ENCODE measurements at regions not wholly inside any gene's neighbourhood (a gene's known extent, or its start where the extent isn't known, plus 50 kb on each side); places are given as distances from the start of the nearest gene placed in this dataset.

DNA sequence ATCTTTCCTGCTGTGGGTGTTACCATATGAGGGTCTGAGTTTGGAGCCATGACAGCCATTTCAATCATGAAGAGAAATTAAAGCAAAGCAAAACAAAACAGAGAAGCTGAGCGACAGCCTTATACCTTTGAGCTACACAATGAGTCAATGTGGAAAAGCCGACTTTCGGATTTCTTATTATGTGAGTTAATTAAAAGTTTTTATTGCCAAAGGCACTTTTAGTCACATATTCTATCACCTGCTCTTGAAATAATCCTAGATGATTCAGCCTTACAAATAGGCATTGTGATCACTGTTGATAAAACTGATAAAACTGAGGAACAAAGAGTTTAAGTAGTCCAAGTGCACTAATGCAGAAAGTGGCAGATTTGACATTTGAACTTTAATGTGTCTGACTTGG, 381.9 kb upstream of the TENM4 start:
- no peak overlapping the region for H3K4me3 ChIP-seq (ENCODE audit: low read length in 2 of 2)
- no peak overlapping the region for H2BK15ac ChIP-seq (ENCODE audit: low read length)
- no peaks in the 10 kb centered on the region for H3K79me1 ChIP-seq (ENCODE audit: low read depth, low read length)
- no peak overlapping the region for H2BK120ac ChIP-seq (ENCODE audit: low read depth, low read length)
- H3K23ac ChIP-seq (ENCODE audit: low read depth, low read length, poor library complexity), result no peak overlapping the region
- WGBS, 2 donors (ENCODE audit: extremely low coverage in 2 of 2, insufficient read length in 2 of 2, insufficient replicate concordance in 1 of 2), result no CpG with 5 or more reads among the region's 3 CpGs
- no peak overlapping the region for H3K14ac ChIP-seq (ENCODE audit: low read length)
- no peak overlapping the region for H3K4me2 ChIP-seq (ENCODE audit: insufficient read depth, low read length, poor library complexity, severe bottlenecking)
- H3K36me3 ChIP-seq (replicated peaks in 1 of 2; ENCODE audit: control insufficient read depth in 2 of 2, insufficient read depth in 2 of 2, low read length in 2 of 2), result no peaks in the 10 kb centered on the region
- no peaks in the 10 kb centered on the region for H3K9me3 ChIP-seq (replicated peaks in 1 of 2; ENCODE audit: control insufficient read depth in 2 of 2, insufficient read depth in 1 of 2, low read depth in 1 of 2, low read length in 2 of 2)
- no peak for DNase-seq (ENCODE audit: low spot score)
- no peak overlapping the region for H3K9ac ChIP-seq (ENCODE audit: low read depth, low read length, poor library complexity)
- no peak overlapping the region for H2AFZ ChIP-seq (ENCODE audit: low read length)
- H2AK5ac ChIP-seq (ENCODE audit: low read depth, low read length), result no peak overlapping the region
- H2BK5ac ChIP-seq (ENCODE audit: low read length), result no peak overlapping the region
- no peaks in the 10 kb centered on the region for H3K27me3 ChIP-seq (ENCODE audit: control insufficient read depth in 3 of 3, insufficient read depth in 3 of 3, low read depth in 1 of 3, low read length in 3 of 3)
- H3K18ac ChIP-seq (ENCODE audit: low read length), result no peak overlapping the region
- H4K91ac ChIP-seq (ENCODE audit: low read depth, low read length, poor library complexity), result no peak overlapping the region
- H3K27ac ChIP-seq (replicated peaks; ENCODE audit: low read length), result no peak overlapping the region
- no peak overlapping the region for H2BK12ac ChIP-seq (ENCODE audit: low read length)
- no peak overlapping the region for H3K4ac ChIP-seq (ENCODE audit: low read length)
- H3K4me1 ChIP-seq (ENCODE audit: control insufficient read depth in 2 of 2, insufficient read depth in 1 of 2, low read depth in 1 of 2, low read length in 2 of 2), result no peaks in the 10 kb centered on the region
- no peak overlapping the region for H4K8ac ChIP-seq (ENCODE audit: low read depth, low read length)

DNA sequence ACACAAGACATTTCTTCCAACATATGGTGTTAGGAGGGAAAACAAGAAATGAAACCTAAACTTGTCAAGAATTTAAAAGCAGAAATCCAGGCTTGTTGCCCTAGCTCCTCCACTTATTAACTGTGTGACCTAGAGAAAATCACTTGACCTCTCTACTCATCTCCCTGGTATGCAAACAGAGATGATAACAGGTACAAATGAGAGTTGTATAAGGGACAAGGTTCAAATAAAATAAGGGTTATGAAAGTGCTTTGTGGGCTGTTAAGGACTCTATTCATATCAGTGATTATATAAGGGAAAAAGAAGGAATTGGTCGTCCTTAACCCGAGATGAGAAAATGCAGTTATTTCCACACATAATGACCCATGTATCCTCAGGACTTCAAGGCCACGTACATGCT, 372.7 kb upstream of the TENM4 start:
- H3K9me3 ChIP-seq (replicated peaks in 1 of 2; ENCODE audit: control insufficient read depth in 2 of 2, insufficient read depth in 1 of 2, low read depth in 1 of 2, low read length in 2 of 2), result no peaks in the 10 kb centered on the region
- no peak overlapping the region for H3K4me3 ChIP-seq (ENCODE audit: low read length in 2 of 2)
- no peak overlapping the region for H2BK5ac ChIP-seq (ENCODE audit: low read length)
- DNase-seq (ENCODE audit: low spot score), result no peak
- H3K27ac ChIP-seq (replicated peaks; ENCODE audit: low read length), result no peak overlapping the region
- H2AFZ ChIP-seq (ENCODE audit: low read length), result no peak overlapping the region
- no peak overlapping the region for H4K8ac ChIP-seq (ENCODE audit: low read depth, low read length)
- H3K23ac ChIP-seq (ENCODE audit: low read depth, low read length, poor library complexity), result no peak overlapping the region
- no peak overlapping the region for H4K91ac ChIP-seq (ENCODE audit: low read depth, low read length, poor library complexity)
- no CpG with 5 or more reads among the region's 3 CpGs for WGBS, 2 donors (ENCODE audit: extremely low coverage in 2 of 2, insufficient read length in 2 of 2, insufficient replicate concordance in 1 of 2)
- H3K9ac ChIP-seq (ENCODE audit: low read depth, low read length, poor library complexity), result no peak overlapping the region
- no peak overlapping the region for H3K4ac ChIP-seq (ENCODE audit: low read length)
- H3K36me3 ChIP-seq (replicated peaks in 1 of 2; ENCODE audit: control insufficient read depth in 2 of 2, insufficient read depth in 2 of 2, low read length in 2 of 2), result no peaks in the 10 kb centered on the region
- H3K18ac ChIP-seq (ENCODE audit: low read length), result no peak overlapping the region
- H2BK15ac ChIP-seq (ENCODE audit: low read length), result no peak overlapping the region
- no peak overlapping the region for H2BK12ac ChIP-seq (ENCODE audit: low read length)
- H3K4me2 ChIP-seq (ENCODE audit: insufficient read depth, low read length, poor library complexity, severe bottlenecking), result no peak overlapping the region
- H2BK120ac ChIP-seq (ENCODE audit: low read depth, low read length), result no peak overlapping the region
- H3K27me3 ChIP-seq (ENCODE audit: control insufficient read depth in 3 of 3, insufficient read depth in 3 of 3, low read depth in 1 of 3, low read length in 3 of 3), result no peaks in the 10 kb centered on the region
- H2AK5ac ChIP-seq (ENCODE audit: low read depth, low read length), result no peak overlapping the region
- H3K4me1 ChIP-seq (ENCODE audit: control insufficient read depth in 2 of 2, insufficient read depth in 1 of 2, low read depth in 1 of 2, low read length in 2 of 2), result no peaks in the 10 kb centered on the region
- no peak overlapping the region for H3K14ac ChIP-seq (ENCODE audit: low read length)
- no peaks in the 10 kb centered on the region for H3K79me1 ChIP-seq (ENCODE audit: low read depth, low read length)

DNA sequence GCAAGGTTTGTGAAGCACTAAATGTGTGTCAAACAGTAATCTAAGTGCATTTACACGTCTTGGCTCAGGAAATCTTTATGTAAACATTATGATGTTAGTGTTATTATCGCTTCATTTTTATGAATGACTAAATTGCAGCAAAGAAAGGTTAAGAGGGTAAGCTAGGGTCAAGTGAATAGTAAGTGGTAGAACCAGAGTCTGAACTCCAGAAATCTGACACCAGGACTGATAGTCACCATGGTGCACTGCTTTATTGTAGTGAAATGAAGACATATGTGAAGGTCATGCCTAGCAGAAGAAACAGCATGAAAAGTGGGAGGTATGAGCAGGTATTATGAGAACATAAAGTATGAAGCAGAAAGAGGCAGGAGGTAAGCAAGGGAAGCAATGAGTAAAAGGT, 368.7 kb upstream of the TENM4 start:
- no peak overlapping the region for H2BK15ac ChIP-seq (ENCODE audit: low read length)
- H2AK5ac ChIP-seq (ENCODE audit: low read depth, low read length), result no peak overlapping the region
- H2BK12ac ChIP-seq (ENCODE audit: low read length), result no peak overlapping the region
- no peaks in the 10 kb centered on the region for H3K79me1 ChIP-seq (ENCODE audit: low read depth, low read length)
- no peak overlapping the region for H3K23ac ChIP-seq (ENCODE audit: low read depth, low read length, poor library complexity)
- no peaks in the 10 kb centered on the region for H3K9me3 ChIP-seq (replicated peaks in 1 of 2; ENCODE audit: control insufficient read depth in 2 of 2, insufficient read depth in 1 of 2, low read depth in 1 of 2, low read length in 2 of 2)
- H3K4me1 ChIP-seq (ENCODE audit: control insufficient read depth in 2 of 2, insufficient read depth in 1 of 2, low read depth in 1 of 2, low read length in 2 of 2), result no peaks in the 10 kb centered on the region
- H3K4me2 ChIP-seq (ENCODE audit: insufficient read depth, low read length, poor library complexity, severe bottlenecking), result no peak overlapping the region
- H4K91ac ChIP-seq (ENCODE audit: low read depth, low read length, poor library complexity), result no peak overlapping the region
- WGBS, 2 donors (ENCODE audit: extremely low coverage in 2 of 2, insufficient read length in 2 of 2, insufficient replicate concordance in 1 of 2), result no CpG with 5 or more reads among the region's 2 CpGs
- no peak overlapping the region for H3K4me3 ChIP-seq (ENCODE audit: low read length in 2 of 2)
- H3K36me3 ChIP-seq (replicated peaks in 1 of 2; ENCODE audit: control insufficient read depth in 2 of 2, insufficient read depth in 2 of 2, low read length in 2 of 2), result no peaks in the 10 kb centered on the region
- H2AFZ ChIP-seq (ENCODE audit: low read length), result no peak overlapping the region
- no peaks in the 10 kb centered on the region for H3K27me3 ChIP-seq (ENCODE audit: control insufficient read depth in 3 of 3, insufficient read depth in 3 of 3, low read depth in 1 of 3, low read length in 3 of 3)
- H3K27ac ChIP-seq (replicated peaks; ENCODE audit: low read length), result no peak overlapping the region
- no peak for DNase-seq (ENCODE audit: low spot score)
- H3K14ac ChIP-seq (ENCODE audit: low read length), result no peak overlapping the region
- no peak overlapping the region for H3K18ac ChIP-seq (ENCODE audit: low read length)
- H3K4ac ChIP-seq (ENCODE audit: low read length), result no peak overlapping the region
- H2BK120ac ChIP-seq (ENCODE audit: low read depth, low read length), result no peak overlapping the region
- H2BK5ac ChIP-seq (ENCODE audit: low read length), result no peak overlapping the region
- no peak overlapping the region for H3K9ac ChIP-seq (ENCODE audit: low read depth, low read length, poor library complexity)
- H4K8ac ChIP-seq (ENCODE audit: low read depth, low read length), result no peak overlapping the region

DNA sequence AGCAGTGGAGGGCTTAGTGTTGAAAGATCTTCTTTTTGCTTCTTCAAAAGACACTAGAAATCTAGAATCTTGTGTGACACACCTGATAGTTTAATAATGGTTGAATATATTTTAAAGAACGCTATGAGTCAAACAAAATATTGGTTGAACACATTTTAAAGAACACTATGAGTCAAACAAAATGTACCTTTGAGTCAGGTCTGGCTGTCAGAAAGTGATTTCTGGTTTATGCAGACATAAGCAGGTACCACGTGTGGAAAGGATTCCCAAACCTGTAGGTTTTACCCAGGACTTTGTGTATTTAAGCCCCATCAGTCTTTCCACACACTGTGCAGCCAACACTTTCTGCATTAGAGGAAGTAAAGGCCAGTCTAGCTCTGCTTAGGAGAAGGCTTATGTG, 366.7 kb upstream of the TENM4 start:
- Histone ChIP-seq H4K8ac (ENCODE audit: low read depth, low read length) (no peak overlapping the region), H2AK5ac (ENCODE audit: low read depth, low read length) (no peak overlapping the region)

More for the DNA sequence above, 366.7 kb upstream of the TENM4 start:
- no peaks in the 10 kb centered on the region for H3K27me3 ChIP-seq (ENCODE audit: control insufficient read depth in 3 of 3, insufficient read depth in 3 of 3, low read depth in 1 of 3, low read length in 3 of 3)
- H3K4me2 ChIP-seq (ENCODE audit: insufficient read depth, low read length, poor library complexity, severe bottlenecking), result no peak overlapping the region
- no peak for DNase-seq (ENCODE audit: low spot score)
- H3K4me3 ChIP-seq (ENCODE audit: low read length in 2 of 2), result no peak overlapping the region
- no peak overlapping the region for H3K9ac ChIP-seq (ENCODE audit: low read depth, low read length, poor library complexity)
- no peak overlapping the region for H2BK120ac ChIP-seq (ENCODE audit: low read depth, low read length)
- H2BK5ac ChIP-seq (ENCODE audit: low read length), result no peak overlapping the region
- H2AFZ ChIP-seq (ENCODE audit: low read length), result no peak overlapping the region
- no peak overlapping the region for H4K91ac ChIP-seq (ENCODE audit: low read depth, low read length, poor library complexity)
- H3K4me1 ChIP-seq (ENCODE audit: control insufficient read depth in 2 of 2, insufficient read depth in 1 of 2, low read depth in 1 of 2, low read length in 2 of 2), result no peaks in the 10 kb centered on the region
- no peak overlapping the region for H2BK15ac ChIP-seq (ENCODE audit: low read length)
- no peaks in the 10 kb centered on the region for H3K79me1 ChIP-seq (ENCODE audit: low read depth, low read length)
- no peak overlapping the region for H3K23ac ChIP-seq (ENCODE audit: low read depth, low read length, poor library complexity)
- H3K36me3 ChIP-seq (replicated peaks in 1 of 2; ENCODE audit: control insufficient read depth in 2 of 2, insufficient read depth in 2 of 2, low read length in 2 of 2), result no peaks in the 10 kb centered on the region
- H3K18ac ChIP-seq (ENCODE audit: low read length), result no peak overlapping the region
- WGBS, 2 donors (ENCODE audit: extremely low coverage in 2 of 2, insufficient read length in 2 of 2, insufficient replicate concordance in 1 of 2), result no CpG with 5 or more reads among the region's 2 CpGs
- no peak overlapping the region for H3K4ac ChIP-seq (ENCODE audit: low read length)
- no peak overlapping the region for H3K14ac ChIP-seq (ENCODE audit: low read length)
- H3K9me3 ChIP-seq (replicated peaks in 1 of 2; ENCODE audit: control insufficient read depth in 2 of 2, insufficient read depth in 1 of 2, low read depth in 1 of 2, low read length in 2 of 2), result peaks cover 0 to 2% of the 10 kb centered on the region in 2 donors
- H3K27ac ChIP-seq (replicated peaks; ENCODE audit: low read length), result no peak overlapping the region
- no peak overlapping the region for H2BK12ac ChIP-seq (ENCODE audit: low read length)
